ENCODE measurements at regions not wholly inside any gene's neighbourhood (a gene's known extent, or its start where the extent isn't known, plus 50 kb on each side); places are given as distances from the start of the nearest gene placed in this dataset.

DNA sequence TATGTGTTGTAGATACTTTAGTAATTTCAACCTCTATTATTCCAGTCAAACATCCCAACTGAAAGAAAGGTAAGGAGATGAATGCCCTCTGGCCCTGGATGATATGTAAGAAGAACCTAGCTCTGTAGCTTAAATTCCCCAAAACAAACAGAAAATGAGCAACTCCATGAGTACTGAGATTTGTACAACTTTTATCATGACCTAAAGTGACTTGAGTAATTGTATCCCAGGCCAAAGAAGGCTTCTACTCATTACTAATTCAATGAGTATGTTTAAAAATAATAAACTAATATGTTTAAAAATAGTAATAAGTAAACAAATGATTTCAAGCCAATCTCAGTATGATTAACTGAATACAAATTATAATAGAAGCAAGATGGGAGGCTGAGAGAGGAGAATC lies 414.0 kb upstream of the ACTBL2 start:
- in situ Hi-C loops (cut with HindIII; ENCODE audit: low pct_unique_long_range_greater_than_20kb, low sequenced_read_pairs) = no loop called here

DNA sequence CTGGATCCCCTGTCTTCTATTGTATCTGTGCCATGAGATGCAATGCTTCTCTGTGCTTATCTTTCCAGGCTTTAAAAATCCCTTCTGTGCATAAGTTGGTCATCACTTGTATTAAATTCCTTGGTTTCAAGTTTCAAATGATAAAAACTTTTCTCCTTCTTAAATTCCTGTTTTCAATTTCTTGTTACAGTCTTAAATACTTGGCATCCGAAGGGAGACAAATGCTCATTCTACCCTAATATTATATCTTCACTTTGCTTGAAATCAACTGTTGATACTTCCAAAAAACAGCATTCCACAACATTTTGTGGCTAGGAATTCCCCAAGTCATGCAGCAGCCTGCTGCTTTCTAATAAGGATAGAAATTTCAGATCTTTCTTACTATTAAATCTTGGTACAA lies 413.2 kb upstream of the ACTBL2 start:
- in situ Hi-C loops (cut with HindIII; ENCODE audit: low pct_unique_long_range_greater_than_20kb, low sequenced_read_pairs) (no loop called here), intact Hi-C loops (cut with micrococcal nuclease; ENCODE audit: unreplicated experiment) (no loop called here)
- H3K4me3 ChIP-seq (ENCODE audit: low read depth in 2 of 2, low read length in 2 of 2) = no peak overlapping the region
- no TSS peak for BruUV-seq (replicated peaks)
- ChIA-PET POLR2A (no interaction called here), CTCF (no interaction called here)
- DNase-seq (ENCODE audit: low read depth, low spot score) = no peak
- no peak for ATAC-seq
- H3K27ac ChIP-seq (ENCODE audit: low read length) = peak overlapping the region; percentile 20; the same call in 1 of the 2 replicates
- H3K4me1 ChIP-seq (ENCODE audit: control insufficient read depth, insufficient read depth, low read length) = peaks cover 2% of the 10 kb centered on the region; the same call in 1 of the 2 replicates
- no peaks in the 10 kb centered on the region for H3K27me3 ChIP-seq (ENCODE audit: control insufficient read depth, insufficient read depth, low read length)
- H3K9me3 ChIP-seq (ENCODE audit: control insufficient read depth, insufficient read depth, low read depth, low read length) = no peaks in the 10 kb centered on the region
- H3K36me3 ChIP-seq (ENCODE audit: control insufficient read depth, insufficient read depth, low read length) = no peaks in the 10 kb centered on the region
- TF ChIP-seq POLR2AphosphoS5 (IDR thresholded peaks at IDR 0.05; ENCODE audit: low read depth, low read length) (no peak), SIN3A (IDR thresholded peaks at IDR 0.05; ENCODE audit: borderline replicate concordance, insufficient read depth, low read depth, low read length) (no peak), TCF7L2 (IDR thresholded peaks at IDR 0.05; ENCODE audit: low read depth, low read length) (no peak)
- TF ChIP-seq, protein P1, sequence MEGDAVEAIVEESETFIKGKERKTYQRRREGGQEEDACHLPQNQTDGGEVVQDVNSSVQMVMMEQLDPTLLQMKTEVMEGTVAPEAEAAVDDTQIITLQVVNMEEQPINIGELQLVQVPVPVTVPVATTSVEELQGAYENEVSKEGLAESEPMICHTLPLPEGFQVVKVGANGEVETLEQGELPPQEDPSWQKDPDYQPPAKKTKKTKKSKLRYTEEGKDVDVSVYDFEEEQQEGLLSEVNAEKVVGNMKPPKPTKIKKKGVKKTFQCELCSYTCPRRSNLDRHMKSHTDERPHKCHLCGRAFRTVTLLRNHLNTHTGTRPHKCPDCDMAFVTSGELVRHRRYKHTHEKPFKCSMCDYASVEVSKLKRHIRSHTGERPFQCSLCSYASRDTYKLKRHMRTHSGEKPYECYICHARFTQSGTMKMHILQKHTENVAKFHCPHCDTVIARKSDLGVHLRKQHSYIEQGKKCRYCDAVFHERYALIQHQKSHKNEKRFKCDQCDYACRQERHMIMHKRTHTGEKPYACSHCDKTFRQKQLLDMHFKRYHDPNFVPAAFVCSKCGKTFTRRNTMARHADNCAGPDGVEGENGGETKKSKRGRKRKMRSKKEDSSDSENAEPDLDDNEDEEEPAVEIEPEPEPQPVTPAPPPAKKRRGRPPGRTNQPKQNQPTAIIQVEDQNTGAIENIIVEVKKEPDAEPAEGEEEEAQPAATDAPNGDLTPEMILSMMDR (IDR thresholded peaks at IDR 0.05) = no peak
- TF ChIP-seq, protein P2, sequence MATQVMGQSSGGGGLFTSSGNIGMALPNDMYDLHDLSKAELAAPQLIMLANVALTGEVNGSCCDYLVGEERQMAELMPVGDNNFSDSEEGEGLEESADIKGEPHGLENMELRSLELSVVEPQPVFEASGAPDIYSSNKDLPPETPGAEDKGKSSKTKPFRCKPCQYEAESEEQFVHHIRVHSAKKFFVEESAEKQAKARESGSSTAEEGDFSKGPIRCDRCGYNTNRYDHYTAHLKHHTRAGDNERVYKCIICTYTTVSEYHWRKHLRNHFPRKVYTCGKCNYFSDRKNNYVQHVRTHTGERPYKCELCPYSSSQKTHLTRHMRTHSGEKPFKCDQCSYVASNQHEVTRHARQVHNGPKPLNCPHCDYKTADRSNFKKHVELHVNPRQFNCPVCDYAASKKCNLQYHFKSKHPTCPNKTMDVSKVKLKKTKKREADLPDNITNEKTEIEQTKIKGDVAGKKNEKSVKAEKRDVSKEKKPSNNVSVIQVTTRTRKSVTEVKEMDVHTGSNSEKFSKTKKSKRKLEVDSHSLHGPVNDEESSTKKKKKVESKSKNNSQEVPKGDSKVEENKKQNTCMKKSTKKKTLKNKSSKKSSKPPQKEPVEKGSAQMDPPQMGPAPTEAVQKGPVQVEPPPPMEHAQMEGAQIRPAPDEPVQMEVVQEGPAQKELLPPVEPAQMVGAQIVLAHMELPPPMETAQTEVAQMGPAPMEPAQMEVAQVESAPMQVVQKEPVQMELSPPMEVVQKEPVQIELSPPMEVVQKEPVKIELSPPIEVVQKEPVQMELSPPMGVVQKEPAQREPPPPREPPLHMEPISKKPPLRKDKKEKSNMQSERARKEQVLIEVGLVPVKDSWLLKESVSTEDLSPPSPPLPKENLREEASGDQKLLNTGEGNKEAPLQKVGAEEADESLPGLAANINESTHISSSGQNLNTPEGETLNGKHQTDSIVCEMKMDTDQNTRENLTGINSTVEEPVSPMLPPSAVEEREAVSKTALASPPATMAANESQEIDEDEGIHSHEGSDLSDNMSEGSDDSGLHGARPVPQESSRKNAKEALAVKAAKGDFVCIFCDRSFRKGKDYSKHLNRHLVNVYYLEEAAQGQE (IDR thresholded peaks at IDR 0.05; ENCODE audit: insufficient read depth in 1 of 2, low read depth in 2 of 2, low read length in 1 of 2) = no peak

More for the DNA sequence above, 414.0 kb upstream of the ACTBL2 start:
- DNase-seq (ENCODE audit: low read depth, low spot score) (no peak), ATAC-seq (no peak)
- CTCF ChIA-PET = no interaction called here
- POLR2A ChIA-PET = interaction anchor here (0.9 kb wide), 1 partner anchor 176 kb away, joined by 12 read pairs; no protein-coding TSS in a partner anchor
- BruUV-seq (replicated peaks) = no TSS peak
- TF ChIP-seq, protein P1 (IDR thresholded peaks at IDR 0.05) = no peak
- no peak for TF ChIP-seq POLR2AphosphoS5 (IDR thresholded peaks at IDR 0.05; ENCODE audit: low read depth, low read length)
- no peak for TF ChIP-seq TCF7L2 (IDR thresholded peaks at IDR 0.05; ENCODE audit: low read depth, low read length)
- TF ChIP-seq, protein P2 (IDR thresholded peaks at IDR 0.05; ENCODE audit: insufficient read depth in 1 of 2, low read depth in 2 of 2, low read length in 1 of 2) = no peak
- TF ChIP-seq SIN3A (IDR thresholded peaks at IDR 0.05; ENCODE audit: borderline replicate concordance, insufficient read depth, low read depth, low read length) = no peak
- no peaks in the 10 kb centered on the region for H3K36me3 ChIP-seq (ENCODE audit: control insufficient read depth, insufficient read depth, low read length)
- no peaks in the 10 kb centered on the region for H3K9me3 ChIP-seq (ENCODE audit: control insufficient read depth, insufficient read depth, low read depth, low read length)
- H3K4me3 ChIP-seq (ENCODE audit: low read depth in 2 of 2, low read length in 2 of 2) = no peak overlapping the region
- peaks cover 2% of the 10 kb centered on the region; the same call in 1 of the 2 replicates for H3K4me1 ChIP-seq (ENCODE audit: control insufficient read depth, insufficient read depth, low read length)
- peak overlapping the region; percentile 34; the same call in 1 of the 2 replicates for H3K27ac ChIP-seq (ENCODE audit: low read length)
- no peaks in the 10 kb centered on the region for H3K27me3 ChIP-seq (ENCODE audit: control insufficient read depth, insufficient read depth, low read length)
- intact Hi-C loops (cut with micrococcal nuclease; ENCODE audit: unreplicated experiment) = no loop called here

All from Panc1 (cell line).